ENCODE measurements at regions not wholly inside any gene's neighbourhood (a gene's known extent, or its start where the extent isn't known, plus 50 kb on each side); places are given as distances from the start of the nearest gene placed in this dataset.
A peak's percentile ranks its signal among the peaks of the same experiment; 100 is the strongest.

DNA sequence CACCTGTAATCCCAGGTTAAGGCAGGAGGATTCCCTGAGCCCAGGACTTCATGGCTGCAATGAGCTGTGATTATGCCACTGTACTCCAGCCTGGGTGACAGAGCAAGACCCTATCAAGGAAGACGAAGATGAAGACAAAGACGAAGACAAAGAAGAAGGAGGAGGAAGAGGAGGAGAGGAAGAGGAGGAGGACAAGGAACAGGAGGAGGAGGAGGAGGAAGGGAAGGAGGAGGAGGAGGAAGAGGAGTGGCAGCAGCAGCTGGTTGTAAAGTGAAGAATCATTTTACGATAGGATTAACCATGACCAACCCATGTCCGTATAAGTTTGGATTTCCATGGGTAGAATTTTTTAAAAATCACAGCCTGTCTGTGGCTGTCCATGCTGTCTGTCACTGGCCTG, 316.8 kb upstream of the TNRC6C start:
- DNase-seq (ENCODE audit: low read depth in 2 of 2) = no peak

DNA sequence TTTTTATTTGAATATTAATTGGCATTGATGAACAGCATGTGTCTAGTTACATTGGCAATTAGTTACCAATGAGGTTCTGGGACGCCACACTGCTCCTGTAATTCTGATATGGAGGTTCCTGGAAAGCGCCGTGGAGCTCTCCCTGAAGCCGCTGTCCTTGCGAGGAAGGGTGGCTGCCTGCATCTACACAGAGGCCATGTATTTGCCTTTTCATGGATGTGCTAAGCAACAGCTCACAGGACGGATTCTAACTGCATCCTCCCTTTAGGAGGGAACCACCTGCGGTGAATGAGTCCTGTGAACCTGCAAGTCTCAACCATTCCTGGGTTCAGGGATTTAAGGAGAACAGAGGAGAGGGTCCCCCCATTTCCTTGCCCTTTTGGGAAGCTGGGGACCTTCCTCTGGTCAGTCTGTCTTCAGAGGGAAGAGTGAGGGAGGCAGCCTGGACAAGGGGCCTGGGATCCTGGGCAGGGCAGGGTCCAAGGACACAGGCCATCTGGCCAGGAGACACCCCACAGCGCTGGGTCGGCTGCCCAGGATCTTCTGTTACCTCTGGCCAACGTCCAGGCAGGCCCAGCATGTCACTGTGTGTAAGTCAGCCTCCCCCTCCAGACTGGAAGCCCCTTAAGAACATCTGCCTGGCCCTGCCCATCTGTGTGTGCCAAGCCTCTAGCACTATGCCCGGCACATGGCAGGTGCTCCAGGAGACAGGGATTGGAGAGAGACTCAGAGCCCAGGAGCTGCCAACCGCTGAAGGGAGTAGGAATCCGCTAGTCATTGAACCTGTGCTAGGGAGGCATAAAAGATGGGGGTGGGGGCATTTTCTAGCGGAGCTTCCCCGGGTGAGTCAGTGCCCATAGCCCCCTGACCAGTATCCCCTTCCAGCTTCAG, 314.1 kb upstream of the TNRC6C start:
- no peak for DNase-seq (ENCODE audit: low read depth in 2 of 2)

DNA sequence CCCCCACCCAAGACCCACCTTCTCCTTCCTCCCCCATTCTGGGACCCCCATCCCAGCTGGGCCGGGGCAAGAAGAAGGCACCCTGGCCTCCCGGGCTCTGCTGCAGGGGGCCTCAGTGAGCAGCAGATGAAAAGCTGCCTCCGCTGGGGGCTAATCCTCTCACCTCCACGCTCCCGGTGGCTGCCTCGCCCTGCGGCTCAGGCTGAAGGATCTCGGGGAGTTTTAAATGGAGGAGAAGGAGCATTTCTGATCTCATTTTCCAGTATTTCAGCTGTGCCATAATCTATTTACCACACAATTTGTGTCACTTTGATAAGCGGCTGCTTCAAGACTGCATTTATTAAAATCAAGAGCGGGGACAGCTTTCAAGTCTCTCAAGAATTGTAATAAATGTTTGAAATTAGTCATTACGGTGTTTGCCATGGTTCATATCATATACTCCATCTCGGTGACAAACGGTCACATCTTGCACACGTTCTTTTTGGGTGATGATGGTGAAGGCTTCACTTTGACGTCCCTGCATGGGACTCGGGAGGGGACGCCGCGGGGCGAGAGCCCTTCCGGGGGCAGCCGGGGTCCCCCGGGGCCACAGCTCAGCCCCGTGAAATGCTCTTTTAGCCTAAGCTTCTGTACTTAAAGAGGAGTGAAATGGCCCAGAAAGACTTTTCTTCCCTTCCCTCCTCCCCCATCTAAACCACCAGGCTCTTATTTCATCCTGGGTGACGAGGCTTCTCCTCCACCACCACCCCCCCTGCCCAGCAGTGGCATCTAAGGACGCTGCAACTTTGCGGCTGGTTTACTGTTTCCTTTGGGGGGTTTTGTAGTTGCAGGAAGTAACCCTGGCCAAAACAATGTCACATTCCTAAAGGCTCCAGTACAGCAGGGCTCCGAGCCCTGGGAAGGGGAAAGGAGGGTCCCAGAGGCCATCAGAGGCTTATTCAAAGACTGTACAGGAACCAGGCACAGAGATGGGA, 313.1 kb upstream of the TNRC6C start:
- peak; percentile 20 to 26 for DNase-seq (ENCODE audit: low read depth in 2 of 2)

DNA sequence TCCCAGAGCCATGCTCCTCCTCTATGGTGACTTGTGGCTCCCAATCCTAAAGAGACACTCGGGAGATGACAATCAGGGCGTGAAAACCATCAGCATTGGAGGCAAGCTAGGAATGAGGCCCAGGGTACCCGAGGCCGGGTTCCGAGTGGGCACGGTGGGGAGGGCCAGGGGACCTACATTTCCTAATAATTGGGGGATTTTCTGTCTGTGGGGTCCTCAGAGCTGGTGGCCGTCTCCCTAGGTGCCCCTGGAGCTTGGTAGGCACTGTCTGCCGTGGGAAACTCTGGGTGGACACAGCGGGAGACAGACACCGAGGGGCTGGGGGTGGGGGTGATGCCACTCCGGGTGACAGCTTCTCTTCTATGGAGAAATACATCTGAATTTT, 312.5 kb upstream of the TNRC6C start:
- DNase-seq (ENCODE audit: low read depth in 2 of 2) = no peak

DNA sequence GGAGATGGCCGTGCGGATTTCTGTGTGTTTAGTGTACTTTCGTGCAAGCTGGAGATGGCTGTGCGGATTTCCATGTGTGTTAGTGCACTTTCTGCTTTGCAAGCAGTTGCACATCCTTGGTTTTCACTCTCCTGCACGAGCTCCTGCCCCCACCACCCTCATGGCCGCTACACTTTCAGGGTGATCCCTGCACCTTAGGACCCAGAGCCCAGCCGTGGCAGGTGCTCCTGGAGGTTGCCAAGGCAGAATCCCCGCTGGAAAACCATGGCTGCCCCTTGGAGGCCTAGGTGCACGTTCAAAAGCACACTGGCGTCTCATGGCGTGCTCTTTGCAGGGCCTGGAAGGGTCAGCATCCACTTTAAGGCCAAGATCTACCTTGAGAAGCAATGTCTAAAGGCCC, 311.0 kb upstream of the TNRC6C start:
- DNase-seq (ENCODE audit: low read depth in 2 of 2) = no peak

DNA sequence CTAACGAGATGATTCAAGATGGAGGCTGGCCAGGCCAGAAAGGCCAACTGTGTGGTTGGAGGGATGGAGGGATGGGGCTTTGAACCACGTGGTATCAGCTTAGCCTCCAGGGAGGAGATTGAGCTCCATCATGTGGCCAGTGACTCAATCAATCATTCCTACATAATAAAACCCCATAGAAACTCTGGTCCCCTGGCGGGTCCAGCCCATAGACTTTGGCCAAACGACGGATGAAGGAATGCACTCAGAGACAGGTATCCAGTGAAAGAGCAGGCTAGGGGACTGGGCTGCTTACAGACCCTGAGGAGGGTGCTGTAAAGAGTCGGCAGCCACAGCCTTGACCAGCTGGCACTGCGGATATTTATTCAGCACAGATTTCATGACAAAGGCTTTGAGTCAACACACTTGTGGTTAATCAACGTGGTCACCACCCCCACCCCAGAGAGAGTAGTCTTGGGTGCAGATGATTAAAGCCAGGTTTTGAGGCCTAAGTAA, 308.7 kb upstream of the TNRC6C start:
- no peak for DNase-seq (ENCODE audit: low read depth in 2 of 2)

DNA sequence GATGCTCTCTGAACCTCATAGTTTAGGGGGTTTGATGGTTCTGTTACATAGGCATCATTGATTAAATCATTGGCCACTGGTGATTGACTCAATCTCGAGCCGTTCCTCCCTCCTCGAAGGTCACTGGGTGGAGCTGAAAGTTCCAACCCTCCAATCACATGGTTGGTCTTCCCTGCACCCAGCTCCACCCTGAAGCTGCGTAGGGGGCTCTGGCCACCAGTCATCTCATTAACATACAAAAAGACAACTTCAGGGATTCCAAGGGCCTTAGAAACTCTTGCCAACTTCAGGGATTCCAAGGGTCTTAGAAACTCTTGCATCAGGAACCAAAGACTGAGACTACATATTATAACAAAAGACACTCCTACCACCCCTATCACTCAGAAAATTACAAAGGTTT, 306.5 kb upstream of the TNRC6C start:
- no peak for DNase-seq (ENCODE audit: low read depth in 2 of 2)

DNA sequence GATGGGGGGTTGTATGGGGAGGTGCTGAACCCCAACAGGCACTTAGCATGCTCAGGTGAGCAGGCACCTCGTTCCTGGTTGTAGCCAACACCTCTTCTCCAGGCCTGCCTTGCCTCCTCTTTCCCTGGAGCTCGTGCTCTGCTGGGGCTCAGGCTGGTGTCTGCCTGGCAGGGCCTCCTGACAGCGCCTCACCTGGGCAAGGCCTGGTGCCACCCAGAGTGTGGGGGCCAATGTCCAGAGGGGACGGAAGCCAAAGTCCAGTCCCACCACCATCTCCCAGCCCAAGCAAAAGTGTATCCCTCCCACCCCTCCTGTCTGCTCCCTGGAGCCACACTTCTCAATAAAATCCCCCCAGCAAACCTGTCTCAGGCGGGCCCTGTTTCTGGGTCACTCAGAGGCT, 304.2 kb upstream of the TNRC6C start:
- no peak for DNase-seq (ENCODE audit: low read depth in 2 of 2)

DNA sequence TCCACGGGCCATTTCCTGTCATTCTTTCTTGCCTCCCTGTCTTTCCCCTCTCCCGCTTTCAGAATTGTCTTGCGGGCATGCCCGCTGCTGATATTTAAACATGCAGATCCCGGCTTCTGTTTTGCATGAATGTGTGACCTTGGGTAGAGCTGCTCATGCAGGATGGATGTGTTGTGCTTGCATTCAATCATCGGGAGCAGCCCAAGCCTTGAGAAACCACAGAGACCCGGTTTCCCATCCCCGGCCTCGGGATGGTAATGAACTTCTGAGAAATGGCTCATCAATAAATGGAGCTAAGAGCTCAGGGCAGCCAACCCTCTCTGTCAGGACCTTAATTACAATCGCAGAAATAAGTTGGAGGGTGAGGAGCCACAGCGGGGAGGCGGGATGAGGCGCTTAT, 303.7 kb upstream of the TNRC6C start:
- no peak for DNase-seq (ENCODE audit: low read depth in 2 of 2)

DNA sequence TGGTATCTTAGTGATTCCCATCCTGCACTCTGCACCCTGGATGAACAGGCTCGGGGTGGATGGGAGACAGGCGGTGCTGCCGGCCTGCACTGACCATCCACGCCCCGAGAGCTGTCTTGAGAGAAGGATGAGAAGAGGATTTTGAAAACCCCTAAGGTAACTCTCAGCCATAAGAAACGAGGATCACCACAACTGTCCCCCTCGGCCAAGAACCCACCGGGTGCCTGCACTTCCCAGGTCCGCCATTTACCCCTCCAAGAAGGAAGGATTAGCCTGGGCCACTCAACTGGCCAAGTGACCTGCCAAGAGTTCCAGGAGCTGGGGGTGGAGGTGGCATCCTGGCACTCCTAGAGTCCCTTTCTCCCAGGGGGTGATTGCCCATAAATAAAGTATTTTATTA, 302.4 kb upstream of the TNRC6C start:
- DNase-seq (ENCODE audit: low read depth in 2 of 2) = no peak

DNA sequence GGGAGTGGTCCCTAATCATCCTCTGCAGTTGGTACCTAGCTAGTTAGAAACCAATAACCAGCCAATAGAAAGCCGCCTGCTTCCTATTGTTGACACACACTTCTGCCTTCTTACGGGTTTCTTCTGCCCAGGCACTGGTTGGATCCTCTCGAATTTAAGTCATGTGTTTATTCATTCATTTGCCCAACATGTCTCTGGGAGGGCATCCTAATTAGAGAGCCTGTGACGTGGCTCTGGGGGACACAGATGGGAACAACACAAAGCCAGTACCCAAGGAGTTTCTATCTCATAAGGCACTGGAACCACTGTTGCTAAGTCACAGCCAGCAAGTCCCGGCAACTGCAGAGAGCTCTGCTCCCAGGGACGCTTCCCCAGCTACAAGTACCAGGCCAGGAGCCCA, 300.7 kb upstream of the TNRC6C start:
- no peak for DNase-seq (ENCODE audit: low read depth in 2 of 2)

DNA sequence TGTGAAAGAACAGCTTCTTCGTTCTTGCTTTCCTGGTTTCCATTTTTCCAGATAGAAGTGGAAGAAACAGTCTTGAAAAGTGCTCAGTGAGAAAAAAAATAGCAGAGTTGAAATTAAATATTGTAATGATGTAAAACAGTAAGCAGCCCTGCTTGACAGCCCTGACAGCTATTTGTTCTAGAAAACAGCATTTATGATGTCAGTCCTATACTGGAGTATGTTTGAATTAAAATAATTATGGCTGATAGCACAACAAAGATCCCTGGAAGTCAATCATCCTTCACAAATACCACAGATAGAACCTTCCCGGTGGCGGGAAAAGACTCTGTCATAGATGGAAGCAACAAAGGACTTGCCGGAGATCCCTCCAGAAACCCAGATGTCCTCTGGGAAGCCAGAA, 298.0 kb upstream of the TNRC6C start:
- no peak for DNase-seq (ENCODE audit: low read depth in 2 of 2)

DNA sequence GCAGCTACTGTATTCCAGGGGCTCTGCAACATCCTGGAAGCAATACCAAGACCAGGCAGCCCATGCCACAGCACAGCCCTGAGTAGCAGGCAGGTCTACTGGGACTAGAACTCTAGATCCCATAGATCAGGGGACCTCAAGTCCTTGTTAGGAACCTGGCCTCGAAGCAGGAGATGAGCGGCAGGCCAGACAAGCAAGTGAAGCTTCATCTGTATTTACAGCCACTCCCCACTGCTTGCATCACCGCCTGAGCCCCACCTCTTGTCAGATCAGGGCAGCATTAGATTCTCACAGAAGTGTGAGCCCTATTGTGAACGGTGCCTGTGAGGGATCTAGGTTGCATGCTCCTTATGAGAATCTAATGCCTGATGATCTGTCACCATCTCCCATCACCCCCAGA, 295.7 kb upstream of the TNRC6C start:
- DNase-seq (ENCODE audit: low read depth in 2 of 2) = no peak

DNA sequence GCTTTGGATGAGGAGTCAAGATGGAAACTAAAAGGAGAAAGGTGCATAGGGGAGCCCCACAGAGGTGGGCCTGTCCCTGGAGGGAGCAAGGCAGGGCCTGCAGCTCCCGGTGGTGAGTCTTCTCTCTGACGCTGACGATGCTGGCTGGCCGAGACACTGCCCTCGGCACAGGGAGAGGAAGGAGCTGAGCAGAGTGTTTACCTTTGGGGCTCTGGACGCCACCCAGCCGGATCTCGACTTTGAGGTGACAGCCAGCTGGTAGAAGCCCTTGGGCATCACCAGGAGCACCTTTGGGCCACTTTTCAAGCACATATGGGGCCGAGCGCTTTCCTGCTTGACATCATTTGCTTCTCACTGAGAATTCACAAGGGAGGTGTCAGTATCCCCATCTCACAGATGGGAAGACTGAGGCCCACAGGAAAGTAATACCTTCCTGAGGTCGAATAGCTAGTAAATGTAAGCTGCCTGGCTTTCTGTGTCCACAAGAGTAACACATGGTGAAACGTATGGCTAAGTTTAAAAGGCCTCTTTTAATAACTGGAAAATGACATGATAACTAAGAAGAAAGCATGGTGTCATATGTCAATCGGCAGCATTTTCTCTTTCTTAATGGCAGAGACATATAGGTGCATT, 294.3 kb upstream of the TNRC6C start:
- no peak for DNase-seq (ENCODE audit: low read depth in 2 of 2)

DNA sequence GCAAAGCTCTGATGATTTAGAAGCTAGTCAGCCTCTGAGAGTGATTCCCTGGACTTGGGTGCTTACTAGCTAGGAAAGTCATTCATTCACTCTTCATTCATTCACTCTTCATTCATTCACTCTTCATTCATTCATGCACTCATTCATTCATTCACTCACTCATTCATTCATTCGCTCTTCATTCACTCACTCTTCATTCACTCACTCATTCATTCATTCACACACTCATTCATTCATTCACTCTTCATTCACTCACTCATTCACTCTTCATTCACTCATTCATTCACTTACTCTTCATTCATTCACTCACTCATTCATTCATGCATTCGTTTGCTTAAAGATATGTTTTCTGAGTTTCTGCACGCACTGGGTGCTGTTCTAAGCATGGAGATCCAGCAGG, 292.7 kb upstream of the TNRC6C start:
- no peak for DNase-seq (ENCODE audit: low read depth in 2 of 2)

DNA sequence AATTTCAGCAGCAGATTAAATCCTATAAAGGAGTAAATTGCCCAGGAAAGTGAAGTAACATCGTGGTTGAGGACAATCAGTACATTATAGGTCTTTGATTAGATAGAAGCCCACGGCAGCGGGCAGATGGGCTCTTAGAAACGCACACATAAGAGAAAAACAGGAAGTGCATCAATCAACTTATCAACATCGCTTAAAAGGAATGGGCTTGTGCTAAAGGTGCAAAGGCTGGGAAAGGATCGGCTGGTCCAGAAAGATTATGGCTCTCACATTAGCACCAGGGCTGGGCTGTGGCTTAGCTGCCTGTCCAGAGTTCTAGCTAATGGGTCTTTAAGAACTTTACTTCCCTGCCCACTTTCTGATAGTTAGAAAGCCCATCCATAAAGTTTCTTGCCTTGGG, 292.0 kb upstream of the TNRC6C start:
- DNase-seq (ENCODE audit: low read depth in 2 of 2) = no peak

DNA sequence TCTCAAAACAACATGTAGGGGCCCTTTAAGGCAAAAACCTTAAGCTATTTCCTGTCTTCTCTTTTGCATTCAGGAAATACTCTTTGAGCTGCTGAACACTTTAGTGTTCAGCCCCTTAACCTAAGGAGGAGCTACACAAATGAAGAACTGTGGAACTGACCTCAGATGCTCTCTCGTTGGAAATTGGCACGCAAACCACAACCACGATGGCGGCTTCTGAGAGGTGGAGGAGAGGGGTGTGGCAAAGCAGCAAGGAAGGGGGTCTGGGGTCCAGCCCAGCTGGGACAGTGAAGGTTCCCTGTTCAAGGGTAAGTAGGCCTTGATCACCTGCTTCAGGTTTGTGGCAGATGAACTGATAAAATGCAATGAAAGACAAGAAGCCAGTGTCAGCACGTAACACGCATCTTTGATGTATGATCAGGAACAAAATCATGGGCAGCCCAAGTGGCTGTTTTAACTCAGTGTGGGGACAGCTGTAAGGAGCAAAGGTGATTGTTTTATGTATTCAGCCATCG, 291.6 kb upstream of the TNRC6C start:
- DNase-seq (ENCODE audit: low read depth in 2 of 2) = peak; percentile 23 to 28

DNA sequence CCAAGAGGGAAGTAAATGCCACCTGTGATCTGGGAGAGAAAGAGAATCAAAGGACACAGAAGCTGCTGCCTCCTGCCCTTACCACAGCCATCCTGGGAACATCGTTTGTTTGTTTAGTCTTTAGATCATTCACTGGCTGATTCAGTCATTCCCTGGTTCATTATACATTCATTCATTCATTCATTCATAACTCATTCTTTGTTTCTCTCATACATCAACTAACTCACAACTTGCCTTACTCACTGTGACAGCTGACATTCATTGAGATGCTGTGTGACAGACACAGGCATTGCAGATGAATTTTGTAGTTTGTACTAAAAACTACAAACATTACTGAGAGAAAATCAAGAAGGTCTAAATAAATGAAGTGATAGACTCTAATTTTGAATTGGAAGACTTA, 291.0 kb upstream of the TNRC6C start:
- no peak for DNase-seq (ENCODE audit: low read depth in 2 of 2)

DNA sequence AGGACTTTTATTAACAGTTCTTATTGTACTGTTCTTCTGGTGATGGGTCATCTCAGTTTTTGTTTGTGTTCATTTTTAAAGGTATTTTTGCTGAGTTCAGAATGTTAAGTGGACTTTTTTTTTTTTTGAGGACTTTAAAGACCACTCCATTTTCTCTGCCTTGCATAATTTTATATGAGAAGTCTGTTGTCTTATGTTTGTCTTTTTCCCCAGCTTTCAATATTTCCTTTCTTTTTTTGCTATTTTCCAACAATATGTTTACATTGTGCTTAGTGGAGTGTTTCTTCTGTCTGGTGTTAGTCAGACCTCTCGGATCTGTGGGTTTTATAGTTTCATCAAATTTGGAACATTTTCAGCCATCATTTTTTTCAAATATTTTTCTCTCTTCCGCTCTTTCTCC, 290.0 kb upstream of the TNRC6C start:
- no peak for DNase-seq (ENCODE audit: low read depth in 2 of 2)

DNA sequence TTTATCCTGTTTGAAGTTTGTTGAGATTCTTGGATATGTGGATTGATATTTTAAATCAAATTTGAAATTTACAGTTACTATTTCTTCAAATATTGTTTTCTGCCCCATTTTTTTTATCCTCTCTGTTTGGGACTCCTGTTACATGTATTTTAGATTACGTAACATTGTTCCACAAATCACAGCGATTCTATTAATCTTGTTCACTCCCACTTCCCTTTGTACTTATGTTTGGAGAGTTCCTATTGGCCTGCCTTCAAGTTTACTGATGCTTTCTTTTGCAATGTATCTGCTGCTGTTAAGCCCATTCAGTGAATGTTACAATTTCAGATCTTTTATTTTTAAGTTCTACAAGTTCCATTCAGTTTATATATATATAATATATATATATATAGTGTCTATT, 288.3 kb upstream of the TNRC6C start:
- no peak for DNase-seq (ENCODE audit: low read depth in 2 of 2)

DNA sequence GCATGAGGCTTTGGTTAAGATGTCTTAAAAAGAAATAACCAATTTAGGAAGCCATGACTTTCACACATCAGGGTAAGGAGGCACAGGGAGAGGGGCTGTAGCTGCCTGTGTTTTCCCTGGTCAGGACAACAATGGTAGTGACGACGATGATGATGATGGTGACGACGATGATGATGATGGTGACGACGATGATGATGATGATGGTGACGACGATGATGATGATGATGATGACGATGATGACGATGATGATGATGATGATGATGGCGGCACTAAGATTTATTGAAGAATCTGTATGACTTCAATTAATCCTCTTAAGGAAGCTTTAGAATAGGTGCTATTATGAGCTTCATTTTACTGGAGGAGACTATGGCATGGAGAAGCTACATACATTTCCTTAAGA, 284.1 kb upstream of the TNRC6C start:
- DNase-seq (ENCODE audit: low read depth in 2 of 2) = no peak

DNA sequence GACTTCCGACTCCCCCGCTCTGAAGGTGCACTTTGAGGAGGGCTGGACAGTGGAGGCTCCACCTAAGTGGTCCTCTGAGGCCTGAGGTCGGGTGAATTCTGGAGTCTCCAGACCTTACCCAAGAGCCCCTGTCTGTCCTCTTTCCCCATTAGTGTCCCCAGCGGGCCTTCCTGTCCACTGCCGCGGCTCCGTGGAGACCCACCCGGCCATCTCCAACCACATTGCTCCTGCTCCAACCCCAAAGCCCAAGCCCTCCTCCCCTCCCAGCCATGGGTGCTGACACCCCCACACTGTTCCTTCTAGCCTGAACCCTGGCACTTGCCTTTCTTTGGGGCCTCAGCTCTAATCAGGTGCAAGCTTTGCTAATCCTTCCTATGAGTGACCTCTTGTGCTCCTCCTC, 283.1 kb upstream of the TNRC6C start:
- no peak for DNase-seq (ENCODE audit: low read depth in 2 of 2)
